ENCODE measurements at regions not wholly inside any gene's neighbourhood (a gene's known extent, or its start where the extent isn't known, plus 50 kb on each side); places are given as distances from the start of the nearest gene placed in this dataset.
A peak's percentile ranks its signal among the peaks of the same experiment; 100 is the strongest.

GRCh38 chrX:96551322-96551872, 133.2 kb upstream of the DIAPH2 start:
- H4K20me1 ChIP-seq (replicated peaks in 1 of 2; ENCODE audit: control insufficient read depth in 1 of 2, insufficient read depth in 2 of 2, low read length in 2 of 2), result no peaks in the 10 kb centered on the region
- H3K27ac ChIP-seq (ENCODE audit: low read depth, low read length), result no peak overlapping the region
- TF ChIP-seq YY1 (IDR thresholded peaks at IDR 0.05; ENCODE audit: low read depth, low read length) (no peak), HDAC2 (IDR thresholded peaks at IDR 0.05; ENCODE audit: borderline replicate concordance in 1 of 2, low read depth in 2 of 2, low read length in 2 of 2) (no peak), CEBPB (IDR thresholded peaks at IDR 0.05; ENCODE audit: low read depth, low read length) (peak; percentile 89), FOSL1 (IDR thresholded peaks at IDR 0.05; ENCODE audit: insufficient read depth, low read depth, low read length) (no peak)
- no peak overlapping the region for H2AK5ac ChIP-seq (ENCODE audit: low read depth, low read length)
- 90% methylated on average over 5 of the region's 6 CpGs; no CpG with 5 or more reads in 1 of the 2 experiments for WGBS, 2 experiments (ENCODE audit: extremely low coverage in 1 of 2, insufficient coverage in 1 of 2, insufficient read length in 1 of 2, insufficient replicate concordance in 2 of 2, low coverage in 1 of 2, low lambda C conversion rate in 2 of 2, missing lambda C conversion rate in 1 of 2)
- H3K79me2 ChIP-seq (ENCODE audit: control insufficient read depth in 1 of 2, insufficient read depth in 2 of 2, low read length in 2 of 2), result no peaks in the 10 kb centered on the region
- no peak overlapping the region for H4K8ac ChIP-seq (ENCODE audit: extremely low read depth, insufficient read depth, low read length)
- no peak overlapping the region for H3K18ac ChIP-seq (ENCODE audit: extremely low read depth, low read length)
- no peak overlapping the region for H3K9ac ChIP-seq (replicated peaks in 1 of 4; ENCODE audit: extremely low read depth in 1 of 4, low read depth in 3 of 4, low read length in 3 of 4)
- H2BK12ac ChIP-seq (ENCODE audit: low read depth, low read length), result no peak overlapping the region
- H2BK5ac ChIP-seq (ENCODE audit: low read depth, low read length), result no peak overlapping the region
- peak overlapping the region; percentile 70 for H2AFZ ChIP-seq (ENCODE audit: low read length)
- H3K23ac ChIP-seq (ENCODE audit: insufficient read length), result no peak overlapping the region
- ChIA-PET POLR2A (ENCODE audit: partially characterized antibody) (no interaction called here), CTCF (ENCODE audit: partially characterized antibody) (no interaction called here)
- FAIRE-seq (no peak), DNase-seq (ENCODE audit: low read depth in 1 of 2, low spot score in 2 of 2) (no peak)
- no peak overlapping the region for H3K4me2 ChIP-seq (ENCODE audit: insufficient read depth in 1 of 2, low read depth in 2 of 2, low read length in 2 of 2)
- no peak overlapping the region for H3K4me3 ChIP-seq (ENCODE audit: extremely low read depth in 1 of 4, insufficient read depth in 2 of 4, low read depth in 3 of 4, low read length in 4 of 4)
- no peak overlapping the region for H4K5ac ChIP-seq (ENCODE audit: insufficient read length, low read depth, low read length)
- no peak overlapping the region for H3K4ac ChIP-seq (replicated peaks; ENCODE audit: insufficient read length, low read depth, low read length)
- H2BK15ac ChIP-seq (ENCODE audit: low read length), result no peak overlapping the region
- no peaks in the 10 kb centered on the region for H3K23me2 ChIP-seq (ENCODE audit: low read depth, low read length)
- H4K91ac ChIP-seq (replicated peaks; ENCODE audit: insufficient read length, low read length), result no peak overlapping the region
- no peak overlapping the region for H2BK120ac ChIP-seq (replicated peaks; ENCODE audit: low read depth, low read length)
- H3K4me1 ChIP-seq (replicated peaks in 1 of 4; ENCODE audit: control insufficient read depth in 3 of 4, insufficient read depth in 4 of 4, low read length in 3 of 4), result no peaks in the 10 kb centered on the region
- no peaks in the 10 kb centered on the region for H3K27me3 ChIP-seq (replicated peaks in 1 of 4; ENCODE audit: control insufficient read depth in 3 of 4, extremely low read depth in 1 of 4, insufficient read depth in 3 of 4, low read length in 3 of 4)
- H2BK20ac ChIP-seq (ENCODE audit: low read length), result no peak overlapping the region
- H3K36me3 ChIP-seq (ENCODE audit: control insufficient read depth in 2 of 4, insufficient read depth in 4 of 4, low read length in 3 of 4), result no peaks in the 10 kb centered on the region
- no peaks in the 10 kb centered on the region for H3K79me1 ChIP-seq (ENCODE audit: low read depth, low read length)
- H3K14ac ChIP-seq (ENCODE audit: insufficient read length), result no peak overlapping the region
- no peaks in the 10 kb centered on the region for H3K9me3 ChIP-seq (ENCODE audit: insufficient read depth in 2 of 2, low read depth in 1 of 2, low read length in 1 of 2)
- no peak overlapping the region for H3K56ac ChIP-seq (replicated peaks; ENCODE audit: insufficient read length, low read depth, low read length)
